HEK293 (cell line): ENCODE measurements at regions not wholly inside any gene's neighbourhood (a gene's known extent, or its start where the extent isn't known, plus 50 kb on each side); places are given as distances from the start of the nearest gene placed in this dataset.

Experiments used
- CTCF ChIA-PET: fragments of 350-600 bp; formaldehyde crosslinking; extraction: SDS; loops from one replicate; lab custom pipeline; 2021; ENCODE audit warnings: antibody characterized with exemption; lab: Yijun Ruan, JAX
- POLR2A ChIA-PET: fragments of 300-600 bp; formaldehyde crosslinking; extraction: SDS; loops from one replicate; lab custom pipeline; 2020; ENCODE audit warnings: antibody characterized with exemption, inconsistent platforms; lab: Yijun Ruan, JAX
- H3K27ac ChIP-seq: fragments of 200-500 bp; sonication (Bioruptor generic); 2 replicates; pipeline ENCODE4 v1.5.1; 2014; ENCODE audit warnings: low read depth, low read length, control low read depth, inconsistent platforms; ENCODE audit errors: extremely low read depth
- H3K36me3 ChIP-seq, 2 experiments: fragments of 200-500 bp in 1 of 2; sonication (Bioruptor generic) in 1 of 2; 1 replicate in 1 of 2; 2 replicates in 1 of 2; pipeline ENCODE4 v1.5.1; 2014 to 2017; ENCODE audit warnings: inconsistent platforms in 2 of 2, low read length in 2 of 2; ENCODE audit not compliant: control insufficient read depth in 2 of 2, insufficient read depth in 1 of 2
- H3K4me1 ChIP-seq: fragments of 200-500 bp; sonication (Bioruptor generic); 2 replicates; pipeline ENCODE4 v1.5.1; 2014; ENCODE audit warnings: mild to moderate bottlenecking, low read length, inconsistent platforms; ENCODE audit not compliant: control insufficient read depth, insufficient read depth
- H3K4me3 ChIP-seq: 2 replicates; pipeline ENCODE4 v1.5.1; 2011; ENCODE audit warnings: low read depth, mild to moderate bottlenecking, control low read depth, low read length, moderate library complexity
- H3K9me3 ChIP-seq: fragments of 200-500 bp; sonication (Bioruptor generic); 2 replicates; pipeline ENCODE4 v1.5.1; 2014; ENCODE audit warnings: low read depth, low read length, inconsistent platforms; ENCODE audit not compliant: control insufficient read depth, insufficient read depth
- ATF2 ChIP-seq: fragments of 450-650 bp; formaldehyde crosslinking; IDR thresholded peaks from 2 replicates; pipeline ENCODE4 v1.5.1; 2016; ENCODE audit warnings: missing biosample characterization, missing genetic modification characterization, low read depth
- INSM2 ChIP-seq: fragments of 450-650 bp; formaldehyde crosslinking; IDR thresholded peaks from 2 replicates; pipeline ENCODE4 v1.5.1; 2016; ENCODE audit warnings: missing biosample characterization, missing genetic modification characterization
- KLF7 ChIP-seq: fragments of 450-650 bp; formaldehyde crosslinking; IDR thresholded peaks from 2 replicates; pipeline ENCODE4 v1.5.1; 2016; ENCODE audit warnings: missing biosample characterization, missing genetic modification characterization, borderline replicate concordance
- MYNN ChIP-seq: fragments of 450-650 bp; formaldehyde crosslinking; IDR thresholded peaks from 2 replicates; pipeline ENCODE4 v1.5.1; 2016; ENCODE audit warnings: missing biosample characterization, missing genetic modification characterization, borderline replicate concordance
- PRDM1 ChIP-seq: fragments of 450-650 bp; formaldehyde crosslinking; IDR thresholded peaks from 2 replicates; pipeline ENCODE4; 2016; ENCODE audit warnings: missing biosample characterization, missing genetic modification characterization
- ZBTB21 ChIP-seq: fragments of 450-650 bp; formaldehyde crosslinking; IDR thresholded peaks from 2 replicates; pipeline ENCODE4 v1.5.1; 2017; ENCODE audit warnings: missing biosample characterization, missing genetic modification characterization
- ZFHX2 ChIP-seq: fragments of 450-650 bp; formaldehyde crosslinking; conservative IDR thresholded peaks from 2 replicates; pipeline ENCODE4 v1.5.1; 2016; ENCODE audit warnings: missing biosample characterization, missing genetic modification characterization
- ZNF133 ChIP-seq: fragments of 450-650 bp; formaldehyde crosslinking; IDR thresholded peaks from 2 replicates; pipeline ENCODE4 v1.5.1; 2016; ENCODE audit warnings: missing biosample characterization, missing genetic modification characterization
- ZNF16 ChIP-seq: fragments of 450-650 bp; formaldehyde crosslinking; IDR thresholded peaks from 2 replicates; pipeline ENCODE4 v1.5.1; 2016; ENCODE audit warnings: low read depth, missing biosample characterization, missing genetic modification characterization
- ZNF514 ChIP-seq: fragments of 450-650 bp; formaldehyde crosslinking; IDR thresholded peaks from 2 replicates; pipeline ENCODE4 v1.5.1; 2016; ENCODE audit warnings: missing biosample characterization, missing genetic modification characterization
- ZNF558 ChIP-seq: fragments of 450-650 bp; formaldehyde crosslinking; IDR thresholded peaks from 2 replicates; pipeline ENCODE4 v1.5.1; 2016; ENCODE audit warnings: missing biosample characterization, missing genetic modification characterization
- ZNF707 ChIP-seq: fragments of 450-650 bp; formaldehyde crosslinking; IDR thresholded peaks from 2 replicates; pipeline ENCODE4 v1.5.1; 2016; ENCODE audit warnings: missing biosample characterization, missing genetic modification characterization
- ZNF791 ChIP-seq: fragments of 450-650 bp; formaldehyde crosslinking; IDR thresholded peaks from 2 replicates; pipeline ENCODE4 v1.5.1; 2016; ENCODE audit warnings: missing biosample characterization, missing genetic modification characterization
- TF ChIP-seq, protein P1 (sequence below): fragments of 450-650 bp; formaldehyde crosslinking; IDR thresholded peaks from 2 replicates; pipeline ENCODE4 v1.5.1; 2016; ENCODE audit warnings: missing biosample characterization, missing genetic modification characterization
- TF ChIP-seq, protein P2 (sequence below): fragments of 450-650 bp; formaldehyde crosslinking; IDR thresholded peaks from 2 replicates; pipeline ENCODE4 v1.5.0; 2017; ENCODE audit warnings: missing biosample characterization, missing genetic modification characterization, borderline replicate concordance
- TF ChIP-seq, protein P3 (sequence below): fragments of 450-650 bp; formaldehyde crosslinking; IDR thresholded peaks from 2 replicates; pipeline ENCODE4 v1.5.1; 2016; ENCODE audit warnings: missing biosample characterization, missing genetic modification characterization
- TF ChIP-seq, protein P4 (sequence below): fragments of 450-650 bp; formaldehyde crosslinking; IDR thresholded peaks from 2 replicates; pipeline ENCODE4 v1.5.1; 2016; ENCODE audit warnings: missing biosample characterization, missing genetic modification characterization

GRCh38 chr5:72009280-72009679 lies 98.0 kb upstream of the MAP1B start:
- TF ChIP-seq ATF2 (tag by site-specific recombination) (no peak), ZNF558 (no peak), ZNF707 (tag by site-specific recombination) (no peak), MYNN (tag by site-specific recombination) (no peak), INSM2 (tag by site-specific recombination) (no peak), ZNF16 (tag by site-specific recombination) (no peak), ZFHX2 (tag by site-specific recombination) (no peak), KLF7 (tag by site-specific recombination) (no peak), PRDM1 (tag by site-specific recombination) (no peak), ZNF133 (tag by site-specific recombination) (no peak), ZBTB21 (tag by site-specific recombination) (no peak), ZNF791 (tag by site-specific recombination) (no peak), ZNF514 (no peak)
- TF ChIP-seq, protein P1, sequence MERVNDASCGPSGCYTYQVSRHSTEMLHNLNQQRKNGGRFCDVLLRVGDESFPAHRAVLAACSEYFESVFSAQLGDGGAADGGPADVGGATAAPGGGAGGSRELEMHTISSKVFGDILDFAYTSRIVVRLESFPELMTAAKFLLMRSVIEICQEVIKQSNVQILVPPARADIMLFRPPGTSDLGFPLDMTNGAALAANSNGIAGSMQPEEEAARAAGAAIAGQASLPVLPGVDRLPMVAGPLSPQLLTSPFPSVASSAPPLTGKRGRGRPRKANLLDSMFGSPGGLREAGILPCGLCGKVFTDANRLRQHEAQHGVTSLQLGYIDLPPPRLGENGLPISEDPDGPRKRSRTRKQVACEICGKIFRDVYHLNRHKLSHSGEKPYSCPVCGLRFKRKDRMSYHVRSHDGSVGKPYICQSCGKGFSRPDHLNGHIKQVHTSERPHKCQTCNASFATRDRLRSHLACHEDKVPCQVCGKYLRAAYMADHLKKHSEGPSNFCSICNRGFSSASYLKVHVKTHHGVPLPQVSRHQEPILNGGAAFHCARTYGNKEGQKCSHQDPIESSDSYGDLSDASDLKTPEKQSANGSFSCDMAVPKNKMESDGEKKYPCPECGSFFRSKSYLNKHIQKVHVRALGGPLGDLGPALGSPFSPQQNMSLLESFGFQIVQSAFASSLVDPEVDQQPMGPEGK, result no peak
- TF ChIP-seq, protein P2, sequence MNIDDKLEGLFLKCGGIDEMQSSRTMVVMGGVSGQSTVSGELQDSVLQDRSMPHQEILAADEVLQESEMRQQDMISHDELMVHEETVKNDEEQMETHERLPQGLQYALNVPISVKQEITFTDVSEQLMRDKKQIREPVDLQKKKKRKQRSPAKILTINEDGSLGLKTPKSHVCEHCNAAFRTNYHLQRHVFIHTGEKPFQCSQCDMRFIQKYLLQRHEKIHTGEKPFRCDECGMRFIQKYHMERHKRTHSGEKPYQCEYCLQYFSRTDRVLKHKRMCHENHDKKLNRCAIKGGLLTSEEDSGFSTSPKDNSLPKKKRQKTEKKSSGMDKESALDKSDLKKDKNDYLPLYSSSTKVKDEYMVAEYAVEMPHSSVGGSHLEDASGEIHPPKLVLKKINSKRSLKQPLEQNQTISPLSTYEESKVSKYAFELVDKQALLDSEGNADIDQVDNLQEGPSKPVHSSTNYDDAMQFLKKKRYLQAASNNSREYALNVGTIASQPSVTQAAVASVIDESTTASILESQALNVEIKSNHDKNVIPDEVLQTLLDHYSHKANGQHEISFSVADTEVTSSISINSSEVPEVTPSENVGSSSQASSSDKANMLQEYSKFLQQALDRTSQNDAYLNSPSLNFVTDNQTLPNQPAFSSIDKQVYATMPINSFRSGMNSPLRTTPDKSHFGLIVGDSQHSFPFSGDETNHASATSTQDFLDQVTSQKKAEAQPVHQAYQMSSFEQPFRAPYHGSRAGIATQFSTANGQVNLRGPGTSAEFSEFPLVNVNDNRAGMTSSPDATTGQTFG (tag by site-specific recombination), result no peak
- TF ChIP-seq, protein P3, sequence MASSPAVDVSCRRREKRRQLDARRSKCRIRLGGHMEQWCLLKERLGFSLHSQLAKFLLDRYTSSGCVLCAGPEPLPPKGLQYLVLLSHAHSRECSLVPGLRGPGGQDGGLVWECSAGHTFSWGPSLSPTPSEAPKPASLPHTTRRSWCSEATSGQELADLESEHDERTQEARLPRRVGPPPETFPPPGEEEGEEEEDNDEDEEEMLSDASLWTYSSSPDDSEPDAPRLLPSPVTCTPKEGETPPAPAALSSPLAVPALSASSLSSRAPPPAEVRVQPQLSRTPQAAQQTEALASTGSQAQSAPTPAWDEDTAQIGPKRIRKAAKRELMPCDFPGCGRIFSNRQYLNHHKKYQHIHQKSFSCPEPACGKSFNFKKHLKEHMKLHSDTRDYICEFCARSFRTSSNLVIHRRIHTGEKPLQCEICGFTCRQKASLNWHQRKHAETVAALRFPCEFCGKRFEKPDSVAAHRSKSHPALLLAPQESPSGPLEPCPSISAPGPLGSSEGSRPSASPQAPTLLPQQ (tag by site-specific recombination), result no peak
- TF ChIP-seq, protein P4, sequence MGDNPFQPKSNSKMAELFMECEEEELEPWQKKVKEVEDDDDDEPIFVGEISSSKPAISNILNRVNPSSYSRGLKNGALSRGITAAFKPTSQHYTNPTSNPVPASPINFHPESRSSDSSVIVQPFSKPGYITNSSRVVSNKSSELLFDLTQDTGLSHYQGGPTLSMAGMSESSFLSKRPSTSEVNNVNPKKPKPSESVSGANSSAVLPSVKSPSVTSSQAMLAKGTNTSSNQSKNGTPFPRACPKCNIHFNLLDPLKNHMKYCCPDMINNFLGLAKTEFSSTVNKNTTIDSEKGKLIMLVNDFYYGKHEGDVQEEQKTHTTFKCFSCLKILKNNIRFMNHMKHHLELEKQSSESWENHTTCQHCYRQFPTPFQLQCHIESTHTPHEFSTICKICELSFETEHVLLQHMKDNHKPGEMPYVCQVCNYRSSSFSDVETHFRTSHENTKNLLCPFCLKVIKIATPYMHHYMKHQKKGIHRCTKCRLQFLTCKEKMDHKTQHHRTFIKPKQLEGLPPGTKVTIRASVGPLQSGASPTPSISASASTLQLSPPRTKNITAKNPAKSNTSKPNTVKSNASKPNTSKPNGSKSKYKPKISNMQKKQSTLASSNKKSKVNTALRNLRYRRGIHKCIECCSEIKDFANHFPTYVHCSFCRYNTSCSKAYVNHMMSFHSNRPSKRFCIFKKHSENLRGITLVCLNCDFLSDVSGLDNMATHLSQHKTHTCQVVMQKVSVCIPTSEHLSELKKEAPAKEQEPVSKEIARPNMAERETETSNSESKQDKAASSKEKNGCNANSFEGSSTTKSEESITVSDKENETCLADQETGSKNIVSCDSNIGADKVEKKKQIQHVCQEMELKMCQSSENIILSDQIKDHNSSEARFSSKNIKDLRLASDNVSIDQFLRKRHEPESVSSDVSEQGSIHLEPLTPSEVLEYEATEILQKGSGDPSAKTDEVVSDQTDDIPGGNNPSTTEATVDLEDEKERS (tag by site-specific recombination), result no peak
- Histone ChIP-seq H3K4me1 (no peaks in the 10 kb centered on the region), H3K36me3 (no peaks in the 10 kb centered on the region), H3K27ac (no peak overlapping the region), H3K4me3 (no peak overlapping the region), H3K9me3 (no peaks in the 10 kb centered on the region)
- ChIA-PET CTCF (no interaction called here), POLR2A (interaction anchor here (0.7 kb wide), 1 partner anchor 15 kb away, joined by 3 read pairs; no protein-coding TSS in a partner anchor)
